ENCODE measurements at regions not wholly inside any gene's neighbourhood (a gene's known extent, or its start where the extent isn't known, plus 50 kb on each side); places are given as distances from the start of the nearest gene placed in this dataset.

DNA sequence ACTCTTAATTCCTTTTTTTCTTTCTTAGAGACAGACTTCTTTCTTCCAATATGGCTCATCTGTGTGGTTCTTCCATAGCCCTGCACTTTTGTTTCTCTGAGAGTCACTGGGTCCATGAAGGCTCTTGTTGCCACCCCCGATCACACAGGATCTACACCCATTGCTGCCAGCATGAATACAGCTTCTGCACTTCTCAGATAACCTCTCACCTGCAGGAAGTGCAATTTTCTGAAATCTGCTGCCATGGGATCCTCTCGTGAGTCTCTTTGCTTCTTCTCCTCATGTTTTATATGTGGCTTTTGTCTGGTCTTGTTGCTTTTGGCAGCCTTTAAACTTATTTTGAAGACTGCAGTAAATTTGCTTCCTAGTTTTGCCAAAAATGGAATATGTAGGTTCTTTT, 171.2 kb downstream of the TMEM167A start:
- Histone ChIP-seq H3K9me3 (peaks cover 0 to 21% (median 18%) of the 10 kb centered on the region in 8 donors), H3K36me3 (no peaks in the 10 kb centered on the region), H3K27ac (no peak overlapping the region), H3K27me3 (replicated peaks in 1 of 7) (no peaks in the 10 kb centered on the region), H3K4me3 (no peak overlapping the region), H3K4me1 (no peaks in the 10 kb centered on the region)
- WGBS, 5 donors, result 52 to 68% (median 60%) methylated on average over 2 of the region's 2 CpGs
- intact Hi-C loops (cut with DNase I; ENCODE audit: low total_unique reads), result no loop called here
- no peak for TF ChIP-seq POLR2A (IDR thresholded peaks at IDR 0.05)
- TF ChIP-seq POLR2AphosphoS5 (IDR thresholded peaks at IDR 0.05), result no peak
- TF ChIP-seq, protein P1, sequence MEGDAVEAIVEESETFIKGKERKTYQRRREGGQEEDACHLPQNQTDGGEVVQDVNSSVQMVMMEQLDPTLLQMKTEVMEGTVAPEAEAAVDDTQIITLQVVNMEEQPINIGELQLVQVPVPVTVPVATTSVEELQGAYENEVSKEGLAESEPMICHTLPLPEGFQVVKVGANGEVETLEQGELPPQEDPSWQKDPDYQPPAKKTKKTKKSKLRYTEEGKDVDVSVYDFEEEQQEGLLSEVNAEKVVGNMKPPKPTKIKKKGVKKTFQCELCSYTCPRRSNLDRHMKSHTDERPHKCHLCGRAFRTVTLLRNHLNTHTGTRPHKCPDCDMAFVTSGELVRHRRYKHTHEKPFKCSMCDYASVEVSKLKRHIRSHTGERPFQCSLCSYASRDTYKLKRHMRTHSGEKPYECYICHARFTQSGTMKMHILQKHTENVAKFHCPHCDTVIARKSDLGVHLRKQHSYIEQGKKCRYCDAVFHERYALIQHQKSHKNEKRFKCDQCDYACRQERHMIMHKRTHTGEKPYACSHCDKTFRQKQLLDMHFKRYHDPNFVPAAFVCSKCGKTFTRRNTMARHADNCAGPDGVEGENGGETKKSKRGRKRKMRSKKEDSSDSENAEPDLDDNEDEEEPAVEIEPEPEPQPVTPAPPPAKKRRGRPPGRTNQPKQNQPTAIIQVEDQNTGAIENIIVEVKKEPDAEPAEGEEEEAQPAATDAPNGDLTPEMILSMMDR (IDR thresholded peaks at IDR 0.05 in 8 of 11, conservative IDR thresholded peaks at IDR 0.05 in 3 of 11), result no peak
- DNase-seq, result no peak

GRCh38 chr5:82901281-82901888, 175.8 kb downstream of the TMEM167A start:
- Histone ChIP-seq H3K9me3 (peaks cover 0 to 41% (median 24%) of the 10 kb centered on the region in 8 donors), H3K36me3 (no peaks in the 10 kb centered on the region), H3K27ac (no peak overlapping the region), H3K27me3 (replicated peaks in 1 of 7) (no peaks in the 10 kb centered on the region), H3K4me1 (no peaks in the 10 kb centered on the region), H3K4me3 (no peak overlapping the region)
- WGBS, 5 donors, result 89 to 100% (median 95%) methylated on average over 1 of the region's 1 CpG
- no peak for DNase-seq
- TF ChIP-seq POLR2A (IDR thresholded peaks at IDR 0.05), result no peak
- TF ChIP-seq, protein P1 (IDR thresholded peaks at IDR 0.05 in 8 of 11, conservative IDR thresholded peaks at IDR 0.05 in 3 of 11), result no peak
- no peak for TF ChIP-seq POLR2AphosphoS5 (IDR thresholded peaks at IDR 0.05)
- intact Hi-C loops (cut with DNase I; ENCODE audit: low total_unique reads), result no loop called here

- no peak for DNase-seq
- H3K9me3 ChIP-seq, result peaks cover 0 to 10% (median 0%) of the 10 kb centered on the region in 8 donors
- H3K36me3 ChIP-seq, result no peaks in the 10 kb centered on the region
- H3K27me3 ChIP-seq (replicated peaks in 1 of 7), result no peaks in the 10 kb centered on the region
- WGBS, 5 donors, result 44 to 70% (median 50%) methylated on average over 3 of the region's 3 CpGs
- no peak overlapping the region for H3K27ac ChIP-seq
- H3K4me3 ChIP-seq, result no peak overlapping the region
- TF ChIP-seq POLR2AphosphoS5 (IDR thresholded peaks at IDR 0.05) (no peak), POLR2A (IDR thresholded peaks at IDR 0.05) (no peak)
- TF ChIP-seq, protein P1 (IDR thresholded peaks at IDR 0.05 in 8 of 11, conservative IDR thresholded peaks at IDR 0.05 in 3 of 11), result no peak
- no peaks in the 10 kb centered on the region for H3K4me1 ChIP-seq
- intact Hi-C loops (cut with DNase I; ENCODE audit: low total_unique reads), result no loop called here
Measured at GRCh38 chr5:82894716-82895115, 182.5 kb downstream of the TMEM167A start.

DNA sequence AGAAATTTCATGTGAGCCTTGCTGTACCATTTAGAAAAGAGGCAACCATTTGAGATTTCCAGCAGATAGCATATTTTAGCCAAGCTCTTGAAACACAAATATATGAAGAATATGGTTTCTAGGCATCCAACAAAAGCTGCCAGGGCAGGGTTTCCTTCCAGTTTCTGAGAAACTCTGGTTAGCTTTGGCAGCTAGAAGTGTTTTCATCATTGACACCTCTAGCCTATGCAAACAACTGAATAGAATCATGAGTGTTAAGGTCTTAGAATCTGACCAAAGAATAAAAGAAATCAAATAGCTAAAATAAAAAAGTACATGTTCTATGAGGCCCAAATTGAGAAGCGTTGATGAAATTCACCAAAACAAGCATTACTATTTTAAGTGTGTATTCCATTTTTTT, 188.1 kb downstream of the TMEM167A start:
- H3K27me3 ChIP-seq (replicated peaks in 1 of 7), result no peaks in the 10 kb centered on the region
- H3K36me3 ChIP-seq, result no peaks in the 10 kb centered on the region
- H3K4me3 ChIP-seq, result no peak overlapping the region
- WGBS, 5 donors, result 85 to 98% (median 92%) methylated on average over 1 of the region's 1 CpG
- no peaks in the 10 kb centered on the region for H3K9me3 ChIP-seq
- TF ChIP-seq, protein P1 (IDR thresholded peaks at IDR 0.05 in 8 of 11, conservative IDR thresholded peaks at IDR 0.05 in 3 of 11), result no peak
- TF ChIP-seq POLR2A (IDR thresholded peaks at IDR 0.05) (no peak), POLR2AphosphoS5 (IDR thresholded peaks at IDR 0.05) (no peak)
- H3K27ac ChIP-seq, result no peak overlapping the region
- no peak for DNase-seq
- intact Hi-C loops (cut with DNase I; ENCODE audit: low total_unique reads), result no loop called here
- peaks cover 0 to 6% (median 0%) of the 10 kb centered on the region in 6 donors for H3K4me1 ChIP-seq
